Loucy (cell line): ENCODE measurements at regions not wholly inside any gene's neighbourhood (a gene's known extent, or its start where the extent isn't known, plus 50 kb on each side); places are given as distances from the start of the nearest gene placed in this dataset.

Source experiments
- EZH2phosphoT487 ChIP-seq: fragments of 200-600 bp; IDR thresholded peaks from 2 replicates; pipeline ENCODE4 v1.6.1; 2018; ENCODE audit warnings: antibody characterized with exemption, mild to moderate bottlenecking, moderate library complexity, borderline replicate concordance
- TF ChIP-seq, protein P1 (sequence below): fragments of 200-600 bp; sonication (generic); conservative IDR thresholded peaks from 2 replicates; pipeline ENCODE4 v1.5.1; 2014; ENCODE audit warnings: mild to moderate bottlenecking, antibody characterized with exemption, low read length

DNA sequence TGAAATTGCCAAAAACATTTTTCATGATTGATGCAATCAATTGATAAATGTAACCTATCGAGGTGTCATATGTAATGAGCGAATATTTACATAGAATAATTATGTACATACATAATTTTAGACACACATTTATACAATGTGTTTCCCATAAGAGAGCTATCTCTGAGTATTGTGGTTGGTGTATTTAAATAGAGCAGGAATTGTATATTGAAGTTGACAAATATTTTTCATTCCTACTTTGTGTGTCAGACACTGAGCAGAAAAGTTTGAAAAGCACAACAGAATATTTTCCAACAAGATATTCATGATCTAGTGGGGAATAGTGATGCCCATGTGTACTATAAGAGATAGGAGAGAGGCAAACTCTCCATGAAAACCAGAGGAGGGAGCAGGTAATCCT is 295.2 kb downstream of the ANKRD50 start:
- TF ChIP-seq, protein P1, sequence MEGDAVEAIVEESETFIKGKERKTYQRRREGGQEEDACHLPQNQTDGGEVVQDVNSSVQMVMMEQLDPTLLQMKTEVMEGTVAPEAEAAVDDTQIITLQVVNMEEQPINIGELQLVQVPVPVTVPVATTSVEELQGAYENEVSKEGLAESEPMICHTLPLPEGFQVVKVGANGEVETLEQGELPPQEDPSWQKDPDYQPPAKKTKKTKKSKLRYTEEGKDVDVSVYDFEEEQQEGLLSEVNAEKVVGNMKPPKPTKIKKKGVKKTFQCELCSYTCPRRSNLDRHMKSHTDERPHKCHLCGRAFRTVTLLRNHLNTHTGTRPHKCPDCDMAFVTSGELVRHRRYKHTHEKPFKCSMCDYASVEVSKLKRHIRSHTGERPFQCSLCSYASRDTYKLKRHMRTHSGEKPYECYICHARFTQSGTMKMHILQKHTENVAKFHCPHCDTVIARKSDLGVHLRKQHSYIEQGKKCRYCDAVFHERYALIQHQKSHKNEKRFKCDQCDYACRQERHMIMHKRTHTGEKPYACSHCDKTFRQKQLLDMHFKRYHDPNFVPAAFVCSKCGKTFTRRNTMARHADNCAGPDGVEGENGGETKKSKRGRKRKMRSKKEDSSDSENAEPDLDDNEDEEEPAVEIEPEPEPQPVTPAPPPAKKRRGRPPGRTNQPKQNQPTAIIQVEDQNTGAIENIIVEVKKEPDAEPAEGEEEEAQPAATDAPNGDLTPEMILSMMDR, result no peak
- no peak for TF ChIP-seq EZH2phosphoT487
